Progenitor cell of endocrine pancreas (in vitro differentiated cells): ENCODE measurements at regions not wholly inside any gene's neighbourhood (a gene's known extent, or its start where the extent isn't known, plus 50 kb on each side); places are given as distances from the start of the nearest gene placed in this dataset.
A peak's percentile ranks its signal among the peaks of the same experiment; 100 is the strongest.

Source experiments
- DNase-seq: peaks from one replicate; pipeline ENCODE4 v3.0.0; 2021; ENCODE audit warnings: low spot score; ENCODE audit not compliant: unreplicated experiment
- H3K27ac Mint-ChIP-seq: 2 replicates; pipeline ENCODE4 v1.8.0; 2021; ENCODE audit warnings: mild to moderate bottlenecking, moderate library complexity, mixed read lengths
- H3K27me3 Mint-ChIP-seq: 2 replicates; pipeline ENCODE4 v1.8.0; 2021; ENCODE audit warnings: mixed read lengths
- H3K36me3 Mint-ChIP-seq: 2 replicates; pipeline ENCODE4 v1.8.0; 2022; ENCODE audit warnings: mixed read lengths; ENCODE audit not compliant: insufficient read depth
- H3K4me1 Mint-ChIP-seq: 2 replicates; pipeline ENCODE4 v1.8.0; 2021; ENCODE audit warnings: low read depth, mixed read lengths
- H3K4me3 Mint-ChIP-seq: 2 replicates; pipeline ENCODE4 v1.8.0; 2021; ENCODE audit warnings: low read depth, mild to moderate bottlenecking, moderate library complexity, mixed read lengths
- H3K9me3 Mint-ChIP-seq: 2 replicates; pipeline ENCODE4 v1.8.0; 2021; ENCODE audit warnings: low read depth, mixed read lengths
- CTCF ChIP-seq: fragments of 200-600 bp; sonication (generic); IDR thresholded peaks from one replicate; pipeline ENCODE4 v1.5.0; 2021; ENCODE audit warnings: antibody characterized with exemption, mild to moderate bottlenecking; ENCODE audit not compliant: unreplicated experiment

DNA sequence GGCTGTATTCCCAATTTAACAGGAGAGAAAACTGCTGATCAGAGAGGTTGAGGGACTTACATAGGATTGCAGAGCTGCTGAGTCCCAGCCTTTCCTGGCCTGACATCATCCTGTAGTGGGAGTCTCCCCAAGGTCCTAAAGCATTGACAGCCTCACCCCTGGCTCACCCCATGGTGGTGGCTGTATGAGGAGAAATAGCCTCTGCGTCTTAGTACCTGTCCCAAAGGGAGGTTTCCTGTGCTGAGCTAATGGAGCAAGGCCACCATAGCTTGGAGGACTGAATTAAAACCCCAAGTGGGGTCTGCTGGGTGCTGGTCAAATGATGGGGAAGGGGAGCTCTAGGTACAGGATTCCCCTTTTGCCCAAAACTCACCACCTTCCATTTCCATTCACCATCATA, 525.1 kb downstream of the CDH26 start:
- no peak for TF ChIP-seq CTCF
- Mint-ChIP-seq H3K4me1 (no peaks in the 10 kb centered on the region), H3K36me3 (no peaks in the 10 kb centered on the region), H3K27ac (no peak overlapping the region), H3K4me3 (no peak overlapping the region), H3K27me3 (peaks cover 37% of the 10 kb centered on the region), H3K9me3 (no peaks in the 10 kb centered on the region)
- DNase-seq: no peak

- Mint-ChIP-seq H3K36me3 (no peaks in the 10 kb centered on the region), H3K27me3 (peaks cover 36% of the 10 kb centered on the region)
Measured at GRCh38 chr20:60484316-60484715, 526.1 kb downstream of the CDH26 start.

GRCh38 chr20:60485012-60485760, 527.0 kb downstream of the CDH26 start:
- no peaks in the 10 kb centered on the region for H3K36me3 Mint-ChIP-seq
- H3K4me3 Mint-ChIP-seq: no peak overlapping the region
- DNase-seq: no peak
- H3K9me3 Mint-ChIP-seq: no peaks in the 10 kb centered on the region
- peak overlapping the region; percentile 17 for H3K27ac Mint-ChIP-seq
- no peaks in the 10 kb centered on the region for H3K4me1 Mint-ChIP-seq
- no peak for TF ChIP-seq CTCF
- H3K27me3 Mint-ChIP-seq: peaks cover 38% of the 10 kb centered on the region

More at GRCh38 chr20:60484316-60484715, 526.1 kb downstream of the CDH26 start:
- TF ChIP-seq CTCF: no peak
- Mint-ChIP-seq H3K4me3 (no peak overlapping the region), H3K4me1 (no peaks in the 10 kb centered on the region), H3K9me3 (no peaks in the 10 kb centered on the region), H3K27ac (no peak overlapping the region)
- DNase-seq: no peak

DNA sequence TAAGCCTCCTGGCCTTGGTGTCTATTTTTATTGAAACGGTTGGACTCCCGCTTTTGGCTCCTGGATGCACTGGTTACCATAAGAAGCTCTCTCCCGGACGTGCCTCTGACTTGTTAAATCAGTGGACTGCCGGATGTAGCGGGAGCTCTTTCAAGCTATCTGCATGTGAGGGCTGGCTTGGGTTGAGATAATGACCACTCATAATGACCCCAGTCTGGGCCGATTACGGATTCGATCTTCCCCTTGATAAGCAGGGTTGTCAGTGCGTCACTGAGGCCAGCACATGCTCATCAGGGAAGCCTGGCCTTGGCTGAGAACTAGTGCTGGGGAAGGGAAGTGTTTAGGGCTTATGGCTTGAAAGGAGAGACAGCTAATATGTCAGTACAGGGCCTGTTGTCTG, 528.1 kb downstream of the CDH26 start:
- no peak for TF ChIP-seq CTCF
- no peaks in the 10 kb centered on the region for H3K36me3 Mint-ChIP-seq
- no peak overlapping the region for H3K4me3 Mint-ChIP-seq
- H3K4me1 Mint-ChIP-seq: no peaks in the 10 kb centered on the region
- DNase-seq: no peak
- peaks cover 40% of the 10 kb centered on the region for H3K27me3 Mint-ChIP-seq
- no peaks in the 10 kb centered on the region for H3K9me3 Mint-ChIP-seq
- no peak overlapping the region for H3K27ac Mint-ChIP-seq

DNA sequence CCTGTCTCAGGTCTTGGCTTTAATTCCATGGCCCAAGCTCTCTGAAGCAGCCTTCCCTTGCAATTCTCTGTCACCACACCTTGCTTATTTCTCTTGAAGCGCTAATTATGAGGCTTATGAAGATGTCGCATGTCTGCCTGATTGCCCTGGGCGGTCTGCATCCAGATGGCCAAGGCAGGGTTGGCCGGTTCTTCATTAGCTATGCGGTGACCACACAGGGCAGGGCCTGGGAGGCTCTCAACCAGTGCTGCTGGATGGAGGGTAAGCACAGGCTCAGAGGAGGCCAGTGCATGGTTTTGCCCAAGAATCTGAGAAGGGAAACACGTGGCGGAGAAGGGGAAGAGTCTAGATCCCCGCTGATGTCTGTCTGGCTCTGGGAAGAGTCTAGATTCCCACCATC, 528.7 kb downstream of the CDH26 start:
- peaks cover 35% of the 10 kb centered on the region for H3K27me3 Mint-ChIP-seq
- no peak for DNase-seq
- H3K4me3 Mint-ChIP-seq: no peak overlapping the region
- H3K27ac Mint-ChIP-seq: no peak overlapping the region
- no peaks in the 10 kb centered on the region for H3K36me3 Mint-ChIP-seq
- H3K9me3 Mint-ChIP-seq: no peaks in the 10 kb centered on the region
- no peak for TF ChIP-seq CTCF
- no peaks in the 10 kb centered on the region for H3K4me1 Mint-ChIP-seq
